ENCODE measurements at regions not wholly inside any gene's neighbourhood (a gene's known extent, or its start where the extent isn't known, plus 50 kb on each side); places are given as distances from the start of the nearest gene placed in this dataset.
"Not testable (repeated sequence)": the region's sequence is repeated elsewhere in the genome, so short reads cannot be mapped to it uniquely, and the experiment has no call there.

- DNase-seq: peak; percentile 50
Measured at GRCh38 chr6:15897063-15897876, 231.6 kb upstream of the MYLIP start.

- DNase-seq: no peak
Measured at GRCh38 chr6:15894973-15895725, 232.3 kb upstream of the DTNBP1 start.

- no peak for DNase-seq
Measured at GRCh38 chr6:15893556-15894253, 230.9 kb upstream of the DTNBP1 start.

- DNase-seq: no peak
Measured at GRCh38 chr6:15892369-15892768, 229.5 kb upstream of the DTNBP1 start.

GRCh38 chr6:15888798-15889772 lies 226.3 kb upstream of the DTNBP1 start:
- DNase-seq: no peak

GRCh38 chr6:15887491-15888461 lies 224.9 kb upstream of the DTNBP1 start:
- DNase-seq: no peak

GRCh38 chr6:15885624-15886023 lies 222.8 kb upstream of the DTNBP1 start:
- DNase-seq: no peak

GRCh38 chr6:15883593-15883992 lies 220.8 kb upstream of the DTNBP1 start:
- not testable (repeated sequence) for DNase-seq

- DNase-seq: no peak
Measured at GRCh38 chr6:15882915-15883314, 220.1 kb upstream of the DTNBP1 start.

GRCh38 chr6:15882345-15882744 lies 219.5 kb upstream of the DTNBP1 start:
- DNase-seq: no peak

GRCh38 chr6:15881150-15881549 lies 218.3 kb upstream of the DTNBP1 start:
- DNase-seq: no peak

GRCh38 chr6:15880262-15880973 lies 217.6 kb upstream of the DTNBP1 start:
- DNase-seq: no peak

- DNase-seq: peak; percentile 75
Measured at GRCh38 chr6:15879371-15880261, 216.8 kb upstream of the DTNBP1 start.

- DNase-seq: no peak
Measured at GRCh38 chr6:15877231-15877630, 214.4 kb upstream of the DTNBP1 start.

GRCh38 chr6:15876406-15876805 lies 213.6 kb upstream of the DTNBP1 start:
- no peak for DNase-seq

- no peak for DNase-seq
Measured at GRCh38 chr6:15875797-15876196, 213.0 kb upstream of the DTNBP1 start.

GRCh38 chr6:15874821-15875220 lies 212.0 kb upstream of the DTNBP1 start:
- DNase-seq: no peak

GRCh38 chr6:15874326-15874725 lies 211.5 kb upstream of the DTNBP1 start:
- DNase-seq: no peak
